Liver (tissue), 3 donors: ENCODE measurements at regions not wholly inside any gene's neighbourhood (a gene's known extent, or its start where the extent isn't known, plus 50 kb on each side); places are given as distances from the start of the nearest gene placed in this dataset.

Experiments used
- ATF3 ChIP-seq: IDR thresholded peaks from 2 replicates; pipeline ENCODE4 v1.6.1; 2016; ENCODE audit warnings: antibody characterized with exemption
- CTCF ChIP-seq: fragments of 150-350 bp; IDR thresholded peaks from 2 replicates; pipeline ENCODE4 v1.5.1; 2017; ENCODE audit warnings: improper control_type of control experiment, low read depth, low read length; ENCODE audit not compliant: missing input control
- EGR1 ChIP-seq, 2 donors: IDR thresholded peaks; 2 replicates each; pipeline ENCODE4 v1.6.1; 2016 to 2018; ENCODE audit warnings: antibody characterized with exemption in 2 of 2, low read depth in 2 of 2
- FOXA1 ChIP-seq: IDR thresholded peaks from 2 replicates; pipeline ENCODE4 v1.6.1; 2016; ENCODE audit warnings: antibody characterized with exemption
- GABPA ChIP-seq, 2 donors: IDR thresholded peaks in 1 of 2; conservative IDR thresholded peaks in 1 of 2; 2 replicates each; pipeline ENCODE4 v1.6.1; 2016; ENCODE audit warnings: antibody characterized with exemption in 2 of 2, mild to moderate bottlenecking in 1 of 2, moderate library complexity in 1 of 2
- MAX ChIP-seq: IDR thresholded peaks from 2 replicates; pipeline ENCODE4 v1.6.1; 2016; ENCODE audit warnings: antibody characterized with exemption
- NR2F2 ChIP-seq: IDR thresholded peaks from 2 replicates; pipeline ENCODE4 v1.6.1; 2016; ENCODE audit warnings: antibody characterized with exemption
- RAD21 ChIP-seq, 2 donors: IDR thresholded peaks; 2 replicates each; pipeline ENCODE4 v1.6.1; 2016; ENCODE audit warnings: antibody characterized with exemption in 2 of 2, mild to moderate bottlenecking in 2 of 2
- REST ChIP-seq: IDR thresholded peaks from 2 replicates; pipeline ENCODE4 v1.6.1; 2016; ENCODE audit warnings: antibody characterized with exemption, mild to moderate bottlenecking
- RXRA ChIP-seq, 2 donors: IDR thresholded peaks; 2 replicates each; pipeline ENCODE4 v1.6.1; 2017 to 2018; ENCODE audit warnings: antibody characterized with exemption in 2 of 2, mild to moderate bottlenecking in 1 of 2
- SP1 ChIP-seq: IDR thresholded peaks from 2 replicates; pipeline ENCODE4 v1.6.1; 2018; ENCODE audit warnings: antibody characterized with exemption, mild to moderate bottlenecking
- TAF1 ChIP-seq: conservative IDR thresholded peaks from 2 replicates; pipeline ENCODE4 v1.6.1; 2016; ENCODE audit warnings: antibody characterized with exemption, mild to moderate bottlenecking
- YY1 ChIP-seq: IDR thresholded peaks from 2 replicates; pipeline ENCODE4 v1.6.1; 2016; ENCODE audit warnings: antibody characterized with exemption, mild to moderate bottlenecking
- donor health status: healthy.
- donor health status: healthy.

GRCh38 chr16:85301231-85301630 is 189.0 kb upstream of the CIBAR2 start:
- TF ChIP-seq TAF1 (no peak), CTCF (no peak), MAX (no peak), REST (no peak), YY1 (no peak), SP1 (no peak), EGR1 (IDR thresholded peaks at IDR 0.05; ENCODE audit: low read depth in 2 of 2) (no peak), RXRA (IDR thresholded peaks at IDR 0.05) (no peak), NR2F2 (no peak), ATF3 (no peak), RAD21 (IDR thresholded peaks at IDR 0.05) (no peak), GABPA (IDR thresholded peaks at IDR 0.05 in 1 of 2, conservative IDR thresholded peaks at IDR 0.05 in 1 of 2) (no peak), FOXA1 (no peak)
